HG03064 (cell line): ENCODE measurements at regions not wholly inside any gene's neighbourhood (a gene's known extent, or its start where the extent isn't known, plus 50 kb on each side); places are given as distances from the start of the nearest gene placed in this dataset.

Experiments
- ATAC-seq: cut with Tn5 transposase; IDR thresholded peaks from one replicate; pipeline ENCODE4 v1.9.1; 2021; ENCODE audit warnings: low read depth; ENCODE audit not compliant: unreplicated experiment

- ATAC-seq = no peak
Observed at GRCh38 chr3:17967111-17967510, 224.7 kb upstream of the TBC1D5 start.

GRCh38 chr3:17965331-17965730 lies 222.9 kb upstream of the TBC1D5 start:
- no peak for ATAC-seq

GRCh38 chr3:17964108-17964507 lies 221.7 kb upstream of the TBC1D5 start:
- ATAC-seq = no peak

GRCh38 chr3:17955411-17955810 lies 213.0 kb upstream of the TBC1D5 start:
- ATAC-seq = no peak

- ATAC-seq = no peak
Observed at GRCh38 chr3:17954801-17955200, 212.4 kb upstream of the TBC1D5 start.

GRCh38 chr3:17951241-17951640 lies 208.8 kb upstream of the TBC1D5 start:
- no peak for ATAC-seq

- ATAC-seq = no peak
Observed at GRCh38 chr3:17949101-17949500, 206.7 kb upstream of the TBC1D5 start.

GRCh38 chr3:17947833-17948232 lies 205.4 kb upstream of the TBC1D5 start:
- no peak for ATAC-seq

GRCh38 chr3:17946619-17947018 lies 204.2 kb upstream of the TBC1D5 start:
- ATAC-seq = no peak

- no peak for ATAC-seq
Observed at GRCh38 chr3:17945799-17946399, 203.5 kb upstream of the TBC1D5 start.

- ATAC-seq = no peak
Observed at GRCh38 chr3:17945018-17945798, 202.8 kb upstream of the TBC1D5 start.

- no peak for ATAC-seq
Observed at GRCh38 chr3:17942856-17943255, 200.4 kb upstream of the TBC1D5 start.

- ATAC-seq = no peak
Observed at GRCh38 chr3:17941766-17942165, 199.3 kb upstream of the TBC1D5 start.

GRCh38 chr3:17941152-17941551 lies 198.7 kb upstream of the TBC1D5 start:
- no peak for ATAC-seq

- no peak for ATAC-seq
Observed at GRCh38 chr3:17939157-17939556, 196.7 kb upstream of the TBC1D5 start.

GRCh38 chr3:17938313-17938712 lies 195.9 kb upstream of the TBC1D5 start:
- no peak for ATAC-seq

- ATAC-seq = no peak
Observed at GRCh38 chr3:17936736-17937480, 194.5 kb upstream of the TBC1D5 start.

- ATAC-seq = no peak
Observed at GRCh38 chr3:17935222-17935621, 192.8 kb upstream of the TBC1D5 start.

- no peak for ATAC-seq
Observed at GRCh38 chr3:17932136-17932771, 189.8 kb upstream of the TBC1D5 start.

- ATAC-seq = no peak
Observed at GRCh38 chr3:17931131-17931530, 188.7 kb upstream of the TBC1D5 start.

GRCh38 chr3:17928502-17929145 lies 186.2 kb upstream of the TBC1D5 start:
- ATAC-seq = no peak
